RWPE1 (cell line): ENCODE measurements at regions not wholly inside any gene's neighbourhood (a gene's known extent, or its start where the extent isn't known, plus 50 kb on each side); places are given as distances from the start of the nearest gene placed in this dataset.

Experiments used
- CTCF ChIA-PET: fragments of 350-600 bp; sonication (Branson Sonifier 250); formaldehyde crosslinking; extraction: SDS; loops from one replicate; lab custom pipeline; 2021; lab: Yijun Ruan, JAX
- POLR2A ChIA-PET: fragments of 400-600 bp; formaldehyde crosslinking; extraction: SDS; loops from one replicate; lab custom pipeline; 2020; ENCODE audit warnings: antibody characterized with exemption; ENCODE audit not compliant: low non-redundant PET; lab: Yijun Ruan, JAX
- DNase-seq: peaks from one replicate; pipeline ENCODE4 v3.0.0; 2012; ENCODE audit warnings: low spot score
- H3K27ac ChIP-seq: fragments of 450-650 bp; 2 replicates; pipeline ENCODE4 v1.5.1; 2017
- CTCF ChIP-seq: fragments of 450-650 bp; conservative IDR thresholded peaks from 2 replicates; pipeline ENCODE4 v1.5.1; 2017; ENCODE audit warnings: low read depth, mild to moderate bottlenecking

GRCh38 chrX:40189637-40190036, 91.9 kb upstream of the BCOR start:
- ChIA-PET POLR2A (no interaction called here), CTCF (no interaction called here)
- H3K27ac ChIP-seq, result no peak overlapping the region
- no peak for TF ChIP-seq CTCF
- no peak for DNase-seq

GRCh38 chrX:40188573-40189417, 91.0 kb upstream of the BCOR start:
- DNase-seq, result no peak
- no peak overlapping the region for H3K27ac ChIP-seq
- POLR2A ChIA-PET, result no interaction called here
- TF ChIP-seq CTCF, result no peak
- CTCF ChIA-PET, result no interaction called here

GRCh38 chrX:40184968-40185367, 87.2 kb upstream of the BCOR start:
- ChIA-PET CTCF (no interaction called here), POLR2A (interaction anchor here (0.7 kb wide), 1 partner anchor 13 kb away, joined by 4 read pairs; no protein-coding TSS in a partner anchor)
- DNase-seq, result no peak
- H3K27ac ChIP-seq, result no peak overlapping the region
- TF ChIP-seq CTCF, result no peak

GRCh38 chrX:40182615-40183014, 84.9 kb upstream of the BCOR start:
- no peak for TF ChIP-seq CTCF
- POLR2A ChIA-PET, result no interaction called here
- no peak overlapping the region for H3K27ac ChIP-seq
- no peak for DNase-seq
- CTCF ChIA-PET, result no interaction called here

GRCh38 chrX:40182095-40182494, 84.3 kb upstream of the BCOR start:
- TF ChIP-seq CTCF, result no peak
- ChIA-PET CTCF (no interaction called here), POLR2A (no interaction called here)
- DNase-seq, result no peak
- no peak overlapping the region for H3K27ac ChIP-seq

- TF ChIP-seq CTCF, result no peak
- POLR2A ChIA-PET, result no interaction called here
- DNase-seq, result no peak
- CTCF ChIA-PET, result no interaction called here
- H3K27ac ChIP-seq, result no peak overlapping the region
Measured at GRCh38 chrX:40179283-40179682, 81.5 kb upstream of the BCOR start.
